Endodermal cell (in vitro differentiated cells): ENCODE measurements at regions not wholly inside any gene's neighbourhood (a gene's known extent, or its start where the extent isn't known, plus 50 kb on each side); places are given as distances from the start of the nearest gene placed in this dataset.

Experiments used
- DNase-seq: peaks from one replicate; pipeline ENCODE4 v3.0.0-alpha.2; 2017
- H3K27ac ChIP-seq: 2 replicates; pipeline ENCODE4 v1.5.1; 2013; ENCODE audit warnings: mild to moderate bottlenecking, low read depth, low read length, moderate library complexity
- H3K27me3 ChIP-seq: 2 replicates; pipeline ENCODE4 v1.6.1; 2013; ENCODE audit warnings: mild to moderate bottlenecking, low read length, moderate library complexity; ENCODE audit not compliant: insufficient read depth, control insufficient read depth, poor library complexity, severe bottlenecking
- H3K36me3 ChIP-seq: 2 replicates; pipeline ENCODE4 v1.7.0; 2013; ENCODE audit warnings: mild to moderate bottlenecking, low read length, moderate library complexity; ENCODE audit not compliant: control insufficient read depth, insufficient read depth
- H3K4me1 ChIP-seq: one replicate; pipeline ENCODE4 v1.7.0; 2013; ENCODE audit warnings: low read length; ENCODE audit not compliant: control insufficient read depth, insufficient read depth
- H3K4me3 ChIP-seq: 2 replicates; pipeline ENCODE4 v1.5.1; 2013; ENCODE audit warnings: mild to moderate bottlenecking, low read length, moderate library complexity
- H3K9ac ChIP-seq: 2 replicates; pipeline ENCODE4 v1.6.1; 2013; ENCODE audit warnings: mild to moderate bottlenecking, low read length, moderate library complexity; ENCODE audit not compliant: poor library complexity, severe bottlenecking; ENCODE audit errors: extremely low read depth
- H3K9me3 ChIP-seq: 2 replicates; pipeline ENCODE4 v1.6.1; 2013; ENCODE audit warnings: mild to moderate bottlenecking, low read length, moderate library complexity; ENCODE audit not compliant: control insufficient read depth
- H3K27ac Mint-ChIP-seq: 2 replicates; pipeline ENCODE4 v1.8.0; 2020; ENCODE audit warnings: mixed read lengths
- H3K27me3 Mint-ChIP-seq: 2 replicates; pipeline ENCODE4 v1.8.0; 2021; ENCODE audit warnings: mild to moderate bottlenecking, mixed read lengths; ENCODE audit not compliant: insufficient read depth
- H3K36me3 Mint-ChIP-seq: 2 replicates; pipeline ENCODE4 v1.8.0; 2020; ENCODE audit warnings: low read depth, mixed read lengths
- H3K4me1 Mint-ChIP-seq: 2 replicates; pipeline ENCODE4 v1.8.0; 2020; ENCODE audit warnings: mixed read lengths
- H3K4me3 Mint-ChIP-seq: 2 replicates; pipeline ENCODE4 v1.8.0; 2020; ENCODE audit warnings: mild to moderate bottlenecking, moderate library complexity, mixed read lengths
- H3K9me3 Mint-ChIP-seq: 2 replicates; pipeline ENCODE4 v1.8.0; 2020; ENCODE audit warnings: mild to moderate bottlenecking, mixed read lengths
- CTCF ChIP-seq: fragments of 200-600 bp; sonication (generic); conservative IDR thresholded peaks from 2 replicates; pipeline ENCODE4 v1.5.0; 2021; ENCODE audit warnings: antibody characterized with exemption, mild to moderate bottlenecking
- WGBS, 2 experiments: methylation state at CpG; one replicate each; pipeline versions ENCODE4 v1.1.5 to v1.1.7; 2013; ENCODE audit warnings: missing lambda C conversion rate in 2 of 2, mixed read lengths in 1 of 2; ENCODE audit not compliant: insufficient coverage in 1 of 2, insufficient read length in 1 of 2; 5-methylcytosine and 5-hydroxymethylcytosine counted together

- TF ChIP-seq CTCF = no peak
- Histone ChIP-seq H3K9me3 (no peaks in the 10 kb centered on the region), H3K9ac (no peak overlapping the region), H3K36me3 (no peaks in the 10 kb centered on the region), H3K4me1 (no peaks in the 10 kb centered on the region), H3K27ac (no peak overlapping the region), H3K4me3 (no peak overlapping the region), H3K27me3 (no peaks in the 10 kb centered on the region)
- Mint-ChIP-seq H3K4me3 (no peak overlapping the region), H3K27ac (no peak overlapping the region), H3K36me3 (no peaks in the 10 kb centered on the region), H3K9me3 (no peaks in the 10 kb centered on the region), H3K27me3 (no peaks in the 10 kb centered on the region), H3K4me1 (peaks cover 5% of the 10 kb centered on the region)
- WGBS, 2 experiments = 94% methylated on average over 6 of the region's 6 CpGs; no CpG with 5 or more reads in 1 of the 2 experiments
- DNase-seq = no peak
These were observed 346.8 kb downstream of the ATP23 start for GRCh38 chr12:58288190-58288589.

GRCh38 chr12:58291106-58291505, 349.7 kb downstream of the ATP23 start:
- Mint-ChIP-seq H3K27ac (no peak overlapping the region), H3K9me3 (no peaks in the 10 kb centered on the region), H3K4me1 (peaks cover 5% of the 10 kb centered on the region), H3K4me3 (no peak overlapping the region), H3K36me3 (no peaks in the 10 kb centered on the region), H3K27me3 (no peaks in the 10 kb centered on the region)
- Histone ChIP-seq H3K4me1 (no peaks in the 10 kb centered on the region), H3K9me3 (no peaks in the 10 kb centered on the region), H3K4me3 (no peak overlapping the region), H3K36me3 (no peaks in the 10 kb centered on the region), H3K27ac (no peak overlapping the region), H3K9ac (no peak overlapping the region), H3K27me3 (no peaks in the 10 kb centered on the region)
- TF ChIP-seq CTCF = no peak
- 86 to 100% methylated on average over 1 of the region's 1 CpG for WGBS, 2 experiments
- no peak for DNase-seq

- Histone ChIP-seq H3K4me3 (no peak overlapping the region), H3K36me3 (no peaks in the 10 kb centered on the region), H3K27ac (no peak overlapping the region), H3K9ac (no peak overlapping the region), H3K9me3 (no peaks in the 10 kb centered on the region), H3K27me3 (no peaks in the 10 kb centered on the region), H3K4me1 (no peaks in the 10 kb centered on the region)
- Mint-ChIP-seq H3K9me3 (no peaks in the 10 kb centered on the region), H3K27me3 (no peaks in the 10 kb centered on the region), H3K4me1 (peaks cover 17% of the 10 kb centered on the region), H3K36me3 (no peaks in the 10 kb centered on the region), H3K4me3 (no peak overlapping the region), H3K27ac (no peak overlapping the region)
- no peak for DNase-seq
- WGBS, 2 experiments = 100% methylated on average over 1 to 2 of the region's 2 CpGs
- no peak for TF ChIP-seq CTCF
These were observed 352.1 kb downstream of the ATP23 start for GRCh38 chr12:58293308-58293982.
